ENCODE measurements at regions not wholly inside any gene's neighbourhood (a gene's known extent, or its start where the extent isn't known, plus 50 kb on each side); places are given as distances from the start of the nearest gene placed in this dataset.

DNA sequence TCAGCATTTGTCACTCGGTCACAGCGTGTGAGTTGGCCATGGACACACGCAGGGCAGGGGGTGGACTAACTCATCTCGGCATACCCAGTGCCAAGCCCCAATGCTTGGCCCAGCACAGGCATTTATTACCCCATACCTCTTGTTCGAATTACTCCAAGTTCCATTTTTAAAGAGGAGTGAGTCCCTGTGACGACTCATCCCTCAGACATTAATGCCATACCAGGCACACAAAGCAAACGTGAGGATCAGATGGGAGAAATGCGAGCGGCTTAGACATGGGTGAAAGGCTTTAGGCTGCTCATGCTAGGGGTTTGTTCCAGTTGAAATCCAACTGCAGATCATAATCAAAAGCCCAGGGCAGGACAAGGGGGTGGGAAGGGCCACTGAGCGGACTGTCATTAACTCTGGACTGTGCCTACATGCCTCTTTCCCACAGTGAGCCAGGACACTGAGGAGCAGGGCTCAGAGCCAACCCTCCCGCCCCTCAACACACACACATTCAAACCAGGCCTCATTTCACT is 118.5 kb upstream of the NGF start:
- DNase-seq (ENCODE audit: low read depth) = no peak
- TF ChIP-seq, protein P1, sequence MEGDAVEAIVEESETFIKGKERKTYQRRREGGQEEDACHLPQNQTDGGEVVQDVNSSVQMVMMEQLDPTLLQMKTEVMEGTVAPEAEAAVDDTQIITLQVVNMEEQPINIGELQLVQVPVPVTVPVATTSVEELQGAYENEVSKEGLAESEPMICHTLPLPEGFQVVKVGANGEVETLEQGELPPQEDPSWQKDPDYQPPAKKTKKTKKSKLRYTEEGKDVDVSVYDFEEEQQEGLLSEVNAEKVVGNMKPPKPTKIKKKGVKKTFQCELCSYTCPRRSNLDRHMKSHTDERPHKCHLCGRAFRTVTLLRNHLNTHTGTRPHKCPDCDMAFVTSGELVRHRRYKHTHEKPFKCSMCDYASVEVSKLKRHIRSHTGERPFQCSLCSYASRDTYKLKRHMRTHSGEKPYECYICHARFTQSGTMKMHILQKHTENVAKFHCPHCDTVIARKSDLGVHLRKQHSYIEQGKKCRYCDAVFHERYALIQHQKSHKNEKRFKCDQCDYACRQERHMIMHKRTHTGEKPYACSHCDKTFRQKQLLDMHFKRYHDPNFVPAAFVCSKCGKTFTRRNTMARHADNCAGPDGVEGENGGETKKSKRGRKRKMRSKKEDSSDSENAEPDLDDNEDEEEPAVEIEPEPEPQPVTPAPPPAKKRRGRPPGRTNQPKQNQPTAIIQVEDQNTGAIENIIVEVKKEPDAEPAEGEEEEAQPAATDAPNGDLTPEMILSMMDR (IDR thresholded peaks at IDR 0.05; ENCODE audit: control insufficient read depth, extremely low read depth, insufficient read depth) = no peak
- no peak overlapping the region for H3K4me3 ChIP-seq (ENCODE audit: low read depth, low read length)

DNA sequence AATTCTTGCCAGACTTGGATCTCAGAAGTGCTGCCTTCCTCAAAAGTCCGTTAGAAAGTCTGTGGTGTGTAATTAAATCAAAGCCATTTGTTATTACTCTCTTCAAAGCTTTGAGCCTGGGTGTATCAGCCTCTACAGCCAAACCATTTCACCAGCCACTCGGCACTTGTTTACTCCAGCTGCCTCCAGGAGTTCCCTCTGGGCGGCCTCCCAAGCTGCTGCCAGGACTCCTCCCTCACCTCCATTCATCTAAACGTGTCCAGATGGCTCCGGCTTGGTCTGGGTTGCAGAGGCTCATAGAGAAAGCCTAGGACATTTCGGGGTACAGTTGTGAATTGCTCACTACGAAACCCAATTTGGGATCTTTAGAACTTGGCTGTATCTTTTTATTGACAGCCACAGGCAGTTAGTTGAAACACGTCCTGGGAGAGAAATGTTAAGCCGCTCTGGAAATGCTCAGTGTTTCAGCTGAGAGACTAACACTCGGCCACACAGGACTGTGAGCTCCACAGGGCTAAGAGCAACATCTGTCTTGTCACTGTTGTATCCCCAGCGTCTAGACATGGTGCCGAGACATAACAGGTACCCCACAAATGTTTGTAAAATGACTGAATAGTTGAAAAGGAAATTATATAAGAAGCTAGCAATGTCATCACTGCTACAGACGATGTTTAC is 116.9 kb upstream of the NGF start:
- DNase-seq (ENCODE audit: low read depth) = no peak
- H3K4me3 ChIP-seq (ENCODE audit: low read depth, low read length) = no peak overlapping the region
- TF ChIP-seq, protein P1 (IDR thresholded peaks at IDR 0.05; ENCODE audit: control insufficient read depth, extremely low read depth, insufficient read depth) = no peak

DNA sequence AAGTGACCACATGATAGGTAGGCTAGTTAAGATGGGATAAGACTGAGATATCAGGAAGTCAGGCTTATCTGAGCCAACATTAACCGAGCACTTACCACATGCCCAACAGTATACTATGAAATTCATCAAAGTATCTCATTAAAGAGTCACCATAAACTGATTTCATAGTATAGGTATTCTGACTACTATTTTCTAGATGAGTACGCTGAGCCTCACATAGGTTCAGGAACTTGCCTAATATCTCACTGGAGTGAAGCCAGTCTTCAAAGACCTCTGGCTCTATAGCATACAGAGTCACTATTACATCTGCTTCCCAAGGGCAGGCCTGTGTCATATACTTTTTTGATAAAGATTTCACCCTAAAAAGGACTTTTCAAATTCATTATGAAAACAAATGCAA is 115.6 kb upstream of the NGF start:
- no peak for DNase-seq (ENCODE audit: low read depth)
- TF ChIP-seq, protein P1 (IDR thresholded peaks at IDR 0.05; ENCODE audit: control insufficient read depth, extremely low read depth, insufficient read depth) = no peak
- H3K4me3 ChIP-seq (ENCODE audit: low read depth, low read length) = no peak overlapping the region

DNA sequence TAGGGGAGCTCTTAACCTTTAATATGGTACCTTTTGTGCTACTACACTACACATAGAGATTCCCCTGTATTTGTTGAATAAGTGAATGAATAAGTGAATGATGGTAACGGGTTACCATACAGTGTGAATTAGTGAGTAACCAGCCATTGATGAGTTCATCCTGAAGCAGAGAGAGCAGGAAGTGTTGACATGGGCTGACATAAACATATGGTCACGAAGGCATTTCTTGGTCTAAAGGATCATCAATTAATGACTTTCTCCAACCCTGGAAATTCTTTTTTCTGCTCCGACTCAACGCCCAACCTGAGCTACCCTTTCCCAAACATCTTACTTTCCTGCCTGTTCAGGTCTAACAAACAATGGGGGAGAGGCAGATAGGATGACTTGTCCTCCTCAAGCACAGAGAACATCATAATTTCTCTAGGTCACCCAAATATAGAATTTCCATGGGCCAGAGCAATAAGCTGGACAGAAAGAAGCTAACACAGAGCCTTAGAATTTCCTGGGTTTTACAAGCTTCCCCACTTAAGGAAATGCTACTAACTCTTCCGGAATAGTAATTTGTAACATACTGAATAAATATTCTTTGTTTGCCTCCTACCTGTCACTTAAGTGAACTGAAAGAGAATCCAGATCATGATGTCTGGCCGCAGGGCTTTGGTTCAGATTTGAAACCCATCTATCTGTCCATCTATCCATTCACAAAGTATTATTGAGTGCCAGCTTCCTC is 114.7 kb upstream of the NGF start:
- TF ChIP-seq, protein P1 (IDR thresholded peaks at IDR 0.05; ENCODE audit: control insufficient read depth, extremely low read depth, insufficient read depth) = no peak

DNA sequence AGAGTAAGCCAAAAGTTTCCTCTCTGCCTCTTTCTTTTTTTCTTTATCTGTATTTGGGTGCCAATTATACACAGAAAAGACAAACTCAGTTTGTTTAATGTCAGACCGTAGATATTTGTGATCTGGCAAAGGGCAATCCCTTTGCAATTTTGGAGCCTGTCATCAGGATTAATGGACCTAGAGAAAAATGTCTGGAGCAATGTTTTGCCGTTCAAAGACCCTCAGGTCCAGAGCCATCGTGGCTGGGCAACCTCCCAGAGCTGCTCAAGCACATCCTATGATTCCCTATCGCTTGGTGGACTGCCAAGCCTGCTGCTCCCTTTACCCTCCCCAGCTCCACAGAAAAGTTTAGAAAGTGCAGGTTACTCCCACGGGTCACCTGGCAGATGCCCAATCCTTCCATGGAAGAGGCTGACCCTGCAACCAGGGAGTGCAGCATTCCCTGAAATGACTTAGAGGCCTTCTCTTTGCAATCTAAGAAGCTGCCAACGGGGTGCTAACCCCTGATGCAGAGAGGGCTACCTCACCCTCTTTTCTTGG is 112.5 kb upstream of the NGF start:
- H3K4me3 ChIP-seq (ENCODE audit: low read depth, low read length) = no peak overlapping the region
- TF ChIP-seq, protein P1 (IDR thresholded peaks at IDR 0.05; ENCODE audit: control insufficient read depth, extremely low read depth, insufficient read depth) = no peak
- no peak for DNase-seq (ENCODE audit: low read depth)

More for the DNA sequence above, 114.7 kb upstream of the NGF start:
- no peak for DNase-seq (ENCODE audit: low read depth)
- H3K4me3 ChIP-seq (ENCODE audit: low read depth, low read length) = no peak overlapping the region

DNA sequence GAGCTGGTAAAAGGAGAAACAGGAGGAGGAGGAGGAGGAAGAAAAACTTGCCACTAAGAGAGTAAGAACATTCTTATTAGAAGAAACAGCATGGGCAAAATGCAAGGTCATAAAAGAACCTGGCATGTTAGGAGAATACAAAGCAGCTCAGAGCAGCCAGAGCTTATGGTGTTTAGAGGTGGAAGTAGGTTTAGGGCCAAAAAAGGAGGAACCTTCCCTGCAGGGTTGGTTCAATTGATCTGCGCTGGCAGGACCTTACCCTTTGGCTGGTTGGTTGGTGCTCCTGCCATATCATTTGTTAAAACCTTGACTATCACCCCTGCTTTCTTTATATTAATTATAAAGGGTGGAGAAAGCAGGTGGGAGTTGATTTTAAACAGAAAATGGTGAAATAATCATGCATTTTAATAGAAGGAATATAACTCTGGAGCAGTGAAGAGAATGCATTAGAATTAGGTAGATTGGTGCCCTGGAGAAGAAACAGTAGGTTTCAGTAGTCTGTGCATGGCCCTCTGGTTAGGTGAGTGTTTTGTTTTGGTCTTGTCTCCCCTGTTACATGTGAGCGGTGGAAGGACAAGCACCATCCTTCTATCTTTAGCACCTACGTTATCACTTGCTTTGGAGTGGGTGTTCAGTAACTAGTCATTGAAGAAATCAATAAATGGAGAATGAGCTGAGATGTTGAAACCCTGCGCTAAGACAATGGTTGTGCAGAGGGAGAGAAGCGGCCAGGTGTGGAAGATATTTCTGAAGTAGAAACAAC is 110.4 kb upstream of the NGF start:
- TF ChIP-seq, protein P1 (IDR thresholded peaks at IDR 0.05; ENCODE audit: control insufficient read depth, extremely low read depth, insufficient read depth) = no peak
- no peak overlapping the region for H3K4me3 ChIP-seq (ENCODE audit: low read depth, low read length)
- DNase-seq (ENCODE audit: low read depth) = no peak
